ENCODE measurements at regions not wholly inside any gene's neighbourhood (a gene's known extent, or its start where the extent isn't known, plus 50 kb on each side); places are given as distances from the start of the nearest gene placed in this dataset.

GRCh38 chr6:168227840-168228239, 91.7 kb downstream of the DACT2 start:
- Histone ChIP-seq H3K27me3 (replicated peaks; ENCODE audit: insufficient read depth, low read length) (peaks cover 9% of the 10 kb centered on the region; the same call in 1 of the 2 replicates), H3K4me3 (ENCODE audit: low read length) (no peak overlapping the region), H3K4me2 (ENCODE audit: low read depth, low read length) (no peak overlapping the region), H3K9me3 (replicated peaks; ENCODE audit: insufficient read depth, low read length) (no peaks in the 10 kb centered on the region), H3K36me3 (replicated peaks; ENCODE audit: insufficient read depth, low read length) (no peaks in the 10 kb centered on the region), H4K20me1 (ENCODE audit: insufficient read depth, low read length) (no peaks in the 10 kb centered on the region), H3K4me1 (ENCODE audit: low read length) (no peaks in the 10 kb centered on the region), H3K9ac (ENCODE audit: low read length) (no peak overlapping the region), H3K27ac (ENCODE audit: low read length) (no peak overlapping the region), H3K9me2 (replicated peaks; ENCODE audit: insufficient read depth, low read length) (no peaks in the 10 kb centered on the region), H3K79me2 (ENCODE audit: low read length) (no peaks in the 10 kb centered on the region), H2AFZ (ENCODE audit: low read length) (no peak overlapping the region), H3F3A (ENCODE audit: insufficient read depth, low read length) (no peaks in the 10 kb centered on the region)
- DNase-seq, result no peak
- TF ChIP-seq EZH2phosphoT487 (IDR thresholded peaks at IDR 0.05; ENCODE audit: low read length) (no peak), CTCF (IDR thresholded peaks at IDR 0.05; ENCODE audit: low read length) (no peak), EZH2 (optimal IDR thresholded peaks at IDR 0.05; ENCODE audit: low read depth, low read length) (no peak)

- Histone ChIP-seq H3K9ac (ENCODE audit: low read length) (no peak overlapping the region), H3K9me2 (replicated peaks; ENCODE audit: insufficient read depth, low read length) (no peaks in the 10 kb centered on the region), H3K27ac (ENCODE audit: low read length) (no peak overlapping the region), H3K36me3 (replicated peaks; ENCODE audit: insufficient read depth, low read length) (no peaks in the 10 kb centered on the region), H3F3A (ENCODE audit: insufficient read depth, low read length) (no peaks in the 10 kb centered on the region), H3K79me2 (ENCODE audit: low read length) (no peaks in the 10 kb centered on the region), H3K4me2 (ENCODE audit: low read depth, low read length) (no peak overlapping the region), H3K27me3 (replicated peaks; ENCODE audit: insufficient read depth, low read length) (peaks cover 9% of the 10 kb centered on the region; the same call in 1 of the 2 replicates), H3K4me1 (ENCODE audit: low read length) (no peaks in the 10 kb centered on the region), H3K9me3 (replicated peaks; ENCODE audit: insufficient read depth, low read length) (no peaks in the 10 kb centered on the region), H2AFZ (ENCODE audit: low read length) (no peak overlapping the region), H4K20me1 (ENCODE audit: insufficient read depth, low read length) (no peaks in the 10 kb centered on the region), H3K4me3 (ENCODE audit: low read length) (no peak overlapping the region)
- TF ChIP-seq EZH2phosphoT487 (IDR thresholded peaks at IDR 0.05; ENCODE audit: low read length), result no peak
- TF ChIP-seq CTCF (IDR thresholded peaks at IDR 0.05; ENCODE audit: low read length), result no peak
- TF ChIP-seq EZH2 (optimal IDR thresholded peaks at IDR 0.05; ENCODE audit: low read depth, low read length), result no peak
- DNase-seq, result no peak
Measured at GRCh38 chr6:168226902-168227318, 92.7 kb downstream of the DACT2 start.

- Histone ChIP-seq H3K9me3 (replicated peaks; ENCODE audit: insufficient read depth, low read length) (no peaks in the 10 kb centered on the region), H3K4me3 (ENCODE audit: low read length) (no peak overlapping the region), H4K20me1 (ENCODE audit: insufficient read depth, low read length) (no peaks in the 10 kb centered on the region), H3K4me2 (ENCODE audit: low read depth, low read length) (no peak overlapping the region), H3F3A (ENCODE audit: insufficient read depth, low read length) (no peaks in the 10 kb centered on the region), H3K36me3 (replicated peaks; ENCODE audit: insufficient read depth, low read length) (no peaks in the 10 kb centered on the region), H3K9ac (ENCODE audit: low read length) (no peak overlapping the region), H3K27ac (ENCODE audit: low read length) (no peak overlapping the region), H3K27me3 (replicated peaks; ENCODE audit: insufficient read depth, low read length) (peaks cover 9% of the 10 kb centered on the region; the same call in 1 of the 2 replicates), H3K9me2 (replicated peaks; ENCODE audit: insufficient read depth, low read length) (no peaks in the 10 kb centered on the region), H2AFZ (ENCODE audit: low read length) (no peak overlapping the region), H3K4me1 (ENCODE audit: low read length) (peaks cover 3% of the 10 kb centered on the region; the same call in 1 of the 2 replicates), H3K79me2 (ENCODE audit: low read length) (no peaks in the 10 kb centered on the region)
- TF ChIP-seq EZH2phosphoT487 (IDR thresholded peaks at IDR 0.05; ENCODE audit: low read length) (no peak), CTCF (IDR thresholded peaks at IDR 0.05; ENCODE audit: low read length) (no peak), EZH2 (optimal IDR thresholded peaks at IDR 0.05; ENCODE audit: low read depth, low read length) (no peak)
- no peak for DNase-seq
Measured at GRCh38 chr6:168226061-168226752, 93.4 kb downstream of the DACT2 start.
